MG63 (cell line): ENCODE measurements at regions not wholly inside any gene's neighbourhood (a gene's known extent, or its start where the extent isn't known, plus 50 kb on each side); places are given as distances from the start of the nearest gene placed in this dataset.

Experiments
- DNase-seq: peaks from one replicate; pipeline ENCODE4 v3.0.0-alpha.2; 2020
- H3K27me3 ChIP-seq: fragments of 250-450 bp; sonication (Bioruptor Pico); 2 replicates; pipeline ENCODE4 v1.5.1; 2020; ENCODE audit warnings: mild to moderate bottlenecking, moderate library complexity
- H3K36me3 ChIP-seq: fragments of 250-450 bp; sonication (Bioruptor Pico); 2 replicates; pipeline ENCODE4 v1.5.1; 2020; ENCODE audit warnings: mild to moderate bottlenecking, moderate library complexity
- H3K4me3 ChIP-seq: fragments of 250-450 bp; sonication (Bioruptor Pico); 2 replicates; pipeline ENCODE4 v1.5.1; 2020; ENCODE audit warnings: mild to moderate bottlenecking, moderate library complexity
- H3K9me3 ChIP-seq: fragments of 250-450 bp; sonication (Bioruptor Pico); 2 replicates; pipeline ENCODE4 v1.5.1; 2020; ENCODE audit warnings: mild to moderate bottlenecking, moderate library complexity

- H3K36me3 ChIP-seq, result no peaks in the 10 kb centered on the region
- no peaks in the 10 kb centered on the region for H3K9me3 ChIP-seq
- DNase-seq, result no peak
- no peak overlapping the region for H3K4me3 ChIP-seq
- H3K27me3 ChIP-seq, result no peaks in the 10 kb centered on the region
These were observed 55.0 kb downstream of the GPR6 start for GRCh38 chr6:110033101-110033500.

DNA sequence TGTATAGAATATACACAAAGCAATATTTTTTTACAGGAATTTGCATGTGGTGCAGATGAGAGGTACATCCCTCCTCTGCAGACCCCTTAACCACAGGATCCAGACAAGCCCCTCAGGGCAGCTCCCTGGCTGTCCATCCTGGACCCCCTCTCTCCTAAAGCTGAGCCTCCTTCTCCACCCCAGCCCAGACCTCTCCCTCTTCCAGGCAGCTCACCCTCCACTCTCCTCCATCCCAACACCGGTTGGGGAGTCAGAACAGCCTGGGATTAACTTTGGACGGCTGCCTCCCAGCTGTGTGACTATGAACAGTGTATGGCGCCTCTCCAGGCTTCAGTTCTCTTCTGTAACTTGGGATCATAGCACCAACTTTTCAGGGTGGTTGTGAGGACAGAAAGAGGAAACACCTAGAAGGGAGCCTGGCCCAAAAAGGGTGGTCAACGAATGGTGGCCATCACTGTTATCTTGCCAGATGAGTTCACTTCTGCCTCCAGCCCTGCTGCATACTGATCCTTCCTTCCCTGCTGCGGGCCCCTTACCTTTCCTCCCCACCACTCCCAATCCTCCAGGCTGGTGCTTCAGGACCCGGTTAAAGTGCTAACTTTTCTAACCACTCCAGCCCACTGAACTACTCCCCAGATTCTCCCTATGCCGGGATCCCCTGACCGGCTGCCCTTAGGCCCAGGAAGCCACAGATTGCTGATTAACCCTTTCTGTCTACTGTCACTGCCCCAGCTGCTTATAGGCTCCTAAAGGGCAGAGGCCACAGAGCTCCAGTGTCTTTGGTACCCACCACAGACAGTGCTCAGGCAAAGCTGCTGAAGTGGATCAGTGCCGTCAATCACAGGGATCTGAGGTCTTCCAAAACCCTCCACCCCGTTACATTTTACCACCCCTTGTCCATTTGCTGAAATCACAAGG lies 55.9 kb downstream of the GPR6 start:
- no peak for DNase-seq
- H3K4me3 ChIP-seq, result no peak overlapping the region
- no peaks in the 10 kb centered on the region for H3K27me3 ChIP-seq
- H3K9me3 ChIP-seq, result no peaks in the 10 kb centered on the region
- no peaks in the 10 kb centered on the region for H3K36me3 ChIP-seq

DNA sequence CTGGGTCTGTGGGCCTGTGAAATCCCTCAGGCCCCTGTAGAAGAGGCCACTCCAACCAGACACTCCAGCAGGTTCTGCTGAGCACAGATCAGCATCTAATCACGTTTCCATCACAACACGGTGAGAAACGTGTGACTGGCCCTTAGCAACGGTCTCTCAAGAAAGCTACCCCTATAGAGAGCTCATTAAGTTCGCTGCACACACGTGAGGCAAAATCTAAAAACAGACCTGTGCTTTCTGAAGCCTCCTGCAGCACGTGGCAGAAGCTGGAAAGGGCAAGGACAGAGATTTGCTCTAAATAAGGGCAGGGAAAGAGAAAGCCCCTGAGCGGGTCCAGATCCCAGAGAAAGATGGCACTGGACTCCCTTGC lies 56.5 kb downstream of the GPR6 start:
- Histone ChIP-seq H3K36me3 (no peaks in the 10 kb centered on the region), H3K9me3 (no peaks in the 10 kb centered on the region), H3K4me3 (no peak overlapping the region), H3K27me3 (no peaks in the 10 kb centered on the region)
- DNase-seq, result no peak

DNA sequence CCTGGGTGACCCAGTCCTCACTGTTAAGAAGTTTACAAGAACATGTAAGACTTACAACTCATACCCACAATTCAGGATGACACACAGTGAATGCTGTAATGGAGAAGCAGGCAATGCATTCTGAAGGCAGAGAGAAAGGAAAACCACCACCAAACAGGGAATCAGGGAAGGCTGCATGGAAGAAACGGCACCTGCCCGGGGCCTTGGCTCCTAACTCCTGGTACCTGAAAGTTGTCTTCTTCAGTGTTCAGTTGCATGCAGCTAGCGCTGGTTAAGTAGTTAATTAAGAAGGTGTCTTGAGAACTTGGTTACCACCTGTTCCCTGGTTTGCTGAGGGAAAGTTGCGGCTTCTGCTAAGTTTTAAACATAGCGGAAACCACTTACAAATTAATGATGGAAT lies 57.2 kb downstream of the GPR6 start:
- H3K36me3 ChIP-seq, result no peaks in the 10 kb centered on the region
- no peak for DNase-seq
- no peaks in the 10 kb centered on the region for H3K27me3 ChIP-seq
- no peak overlapping the region for H3K4me3 ChIP-seq
- H3K9me3 ChIP-seq, result no peaks in the 10 kb centered on the region

DNA sequence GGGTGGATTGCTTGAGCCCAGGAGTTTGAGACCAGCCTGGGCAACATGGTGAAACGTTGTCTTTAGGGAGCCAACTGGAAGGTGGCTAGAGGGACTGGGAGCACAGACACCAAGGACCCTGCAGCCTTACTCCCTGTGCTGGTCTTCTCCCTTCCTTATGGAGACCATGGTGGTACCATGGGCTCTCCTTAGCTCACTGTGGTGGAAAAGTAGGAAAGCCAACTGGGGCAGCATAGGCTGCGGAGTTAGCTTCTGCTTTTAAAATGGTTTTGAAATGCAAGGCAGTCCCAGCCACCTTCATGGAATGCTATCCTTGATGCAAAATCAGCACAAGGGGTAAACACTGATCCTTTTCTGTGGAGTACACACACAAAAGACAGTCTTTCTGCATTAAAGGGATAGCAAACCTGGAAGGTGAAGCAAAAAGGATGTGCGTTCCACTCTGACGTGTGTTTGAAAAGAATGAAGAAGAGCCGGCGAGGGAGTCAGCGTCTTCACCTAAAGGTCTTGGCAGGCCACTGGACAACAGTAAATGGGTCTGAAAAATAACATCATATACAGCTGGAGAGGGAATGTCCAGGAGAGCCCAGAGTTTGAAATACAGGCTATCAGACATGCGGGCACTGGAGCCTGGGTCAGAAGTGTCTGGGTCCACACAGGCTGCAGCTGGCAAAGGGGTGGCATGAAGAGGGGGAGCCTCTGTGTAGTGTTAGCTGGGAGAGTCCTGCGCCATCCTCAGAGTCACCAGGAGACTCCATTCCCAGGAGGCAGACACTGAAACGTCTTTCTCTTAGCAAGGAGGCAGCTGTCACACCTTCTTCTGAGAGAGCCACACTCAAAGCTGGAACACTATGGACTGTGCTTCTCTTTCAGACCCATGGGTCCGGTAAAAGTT lies 58.5 kb downstream of the GPR6 start:
- no peak overlapping the region for H3K4me3 ChIP-seq
- no peaks in the 10 kb centered on the region for H3K27me3 ChIP-seq
- no peak for DNase-seq
- H3K36me3 ChIP-seq, result no peaks in the 10 kb centered on the region
- H3K9me3 ChIP-seq, result no peaks in the 10 kb centered on the region

GRCh38 chr6:110037726-110038295 lies 59.7 kb downstream of the GPR6 start:
- Histone ChIP-seq H3K27me3 (no peaks in the 10 kb centered on the region), H3K9me3 (no peaks in the 10 kb centered on the region), H3K4me3 (no peak overlapping the region), H3K36me3 (no peaks in the 10 kb centered on the region)
- no peak for DNase-seq

DNA sequence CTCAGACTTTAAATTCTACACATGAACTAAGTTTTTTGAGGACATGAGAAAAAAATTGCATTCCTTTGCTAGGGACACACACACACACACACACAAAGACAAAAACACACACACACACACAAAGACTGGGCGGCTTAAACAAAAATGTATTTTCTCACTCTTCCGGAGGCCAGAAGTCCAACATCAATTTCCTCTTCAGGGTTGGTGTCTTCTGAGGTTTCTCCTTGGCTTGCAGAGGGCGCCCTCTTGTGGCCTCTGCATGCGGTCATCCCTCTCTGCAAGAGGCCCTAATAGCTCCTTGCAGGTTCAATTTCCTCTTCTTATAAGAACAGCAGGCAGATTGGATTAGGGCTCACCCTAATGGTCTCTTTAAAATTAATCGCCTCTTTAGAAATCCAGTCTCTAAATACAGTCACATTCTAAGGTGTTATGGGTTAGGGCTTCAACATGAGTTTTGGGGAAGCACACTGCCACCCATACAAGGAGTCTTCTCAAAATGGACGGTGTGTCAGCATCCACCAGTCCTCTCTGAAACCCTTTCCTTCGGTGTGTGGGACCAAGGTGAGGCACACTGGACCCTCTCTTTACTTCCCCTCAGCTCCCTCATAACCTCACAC lies 61.4 kb downstream of the GPR6 start:
- Histone ChIP-seq H3K9me3 (no peaks in the 10 kb centered on the region), H3K4me3 (no peak overlapping the region), H3K36me3 (no peaks in the 10 kb centered on the region), H3K27me3 (no peaks in the 10 kb centered on the region)
- DNase-seq, result peak; percentile 68

- no peak for DNase-seq
- no peak overlapping the region for H3K4me3 ChIP-seq
These were observed 61.9 kb downstream of the GPR6 start for GRCh38 chr6:110039981-110040383.

DNA sequence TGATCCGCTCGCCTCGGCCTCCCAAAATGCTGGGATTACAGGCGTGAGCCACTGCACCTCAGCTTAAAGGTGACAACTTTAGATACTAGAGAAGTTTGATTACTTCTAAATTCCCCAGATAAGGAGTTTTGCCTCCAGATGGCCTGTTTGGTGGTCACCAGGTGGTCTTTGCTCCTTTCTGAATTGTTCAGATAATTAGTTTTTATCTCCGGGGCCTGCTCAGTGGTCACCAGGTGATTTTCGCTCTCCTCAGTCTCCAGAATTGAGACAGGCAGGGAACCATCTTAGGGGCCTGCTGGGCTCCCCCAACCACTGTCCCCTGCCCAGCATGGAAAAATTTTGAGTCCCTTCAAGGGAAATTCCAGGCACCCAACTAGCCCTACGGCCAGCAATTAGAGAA lies 62.6 kb downstream of the GPR6 start:
- Histone ChIP-seq H3K36me3 (no peaks in the 10 kb centered on the region), H3K4me3 (no peak overlapping the region), H3K9me3 (no peaks in the 10 kb centered on the region), H3K27me3 (no peaks in the 10 kb centered on the region)
- no peak for DNase-seq

More at GRCh38 chr6:110039981-110040383, 61.9 kb downstream of the GPR6 start:
- Histone ChIP-seq H3K36me3 (no peaks in the 10 kb centered on the region), H3K27me3 (no peaks in the 10 kb centered on the region), H3K9me3 (no peaks in the 10 kb centered on the region)

- Histone ChIP-seq H3K9me3 (no peaks in the 10 kb centered on the region), H3K4me3 (no peak overlapping the region), H3K27me3 (no peaks in the 10 kb centered on the region), H3K36me3 (no peaks in the 10 kb centered on the region)
- DNase-seq, result no peak
These were observed 63.0 kb downstream of the GPR6 start for GRCh38 chr6:110041126-110041525.

- H3K9me3 ChIP-seq, result no peaks in the 10 kb centered on the region
- DNase-seq, result no peak
- no peaks in the 10 kb centered on the region for H3K36me3 ChIP-seq
- H3K27me3 ChIP-seq, result no peaks in the 10 kb centered on the region
- H3K4me3 ChIP-seq, result no peak overlapping the region
These were observed 63.7 kb downstream of the GPR6 start for GRCh38 chr6:110041830-110042229.

DNA sequence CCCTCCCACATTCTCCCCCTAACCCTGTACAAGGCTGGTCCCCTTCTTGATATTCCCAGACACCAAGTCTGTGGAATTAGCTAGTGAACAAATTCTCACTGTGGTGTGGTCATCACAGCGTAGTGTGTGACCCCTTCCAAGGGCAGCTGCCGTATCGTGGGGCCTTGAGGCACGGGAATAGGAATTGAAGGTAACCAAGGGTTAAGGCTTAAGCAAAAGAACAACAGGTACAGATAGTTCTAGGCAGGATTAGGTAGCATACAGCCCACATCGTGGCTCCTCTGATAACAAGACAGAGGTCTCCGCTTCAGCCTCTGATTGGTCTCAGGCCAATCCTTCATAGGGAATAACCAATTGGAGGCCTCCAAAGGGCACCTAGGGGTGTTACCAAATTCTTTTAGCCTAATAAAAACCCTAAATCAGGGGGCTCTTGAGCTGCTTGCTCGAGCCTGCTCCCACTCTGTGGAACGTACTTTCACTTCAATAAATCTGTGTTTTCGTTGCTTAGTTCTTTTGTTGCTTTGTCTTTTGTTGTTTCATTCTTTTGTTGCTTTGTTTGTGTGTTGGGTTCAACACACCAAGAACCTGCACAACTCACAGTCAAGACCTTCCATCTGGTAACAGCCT lies 64.7 kb downstream of the GPR6 start:
- no peaks in the 10 kb centered on the region for H3K27me3 ChIP-seq
- no peaks in the 10 kb centered on the region for H3K36me3 ChIP-seq
- no peak overlapping the region for H3K4me3 ChIP-seq
- H3K9me3 ChIP-seq, result no peaks in the 10 kb centered on the region
- no peak for DNase-seq

- no peaks in the 10 kb centered on the region for H3K9me3 ChIP-seq
- no peak overlapping the region for H3K4me3 ChIP-seq
- H3K27me3 ChIP-seq, result no peaks in the 10 kb centered on the region
- DNase-seq, result no peak
- H3K36me3 ChIP-seq, result no peaks in the 10 kb centered on the region
These were observed 65.4 kb downstream of the GPR6 start for GRCh38 chr6:110043366-110043994.

- no peaks in the 10 kb centered on the region for H3K27me3 ChIP-seq
- no peak for DNase-seq
- H3K4me3 ChIP-seq, result no peak overlapping the region
- H3K9me3 ChIP-seq, result no peaks in the 10 kb centered on the region
- H3K36me3 ChIP-seq, result no peaks in the 10 kb centered on the region
These were observed 66.0 kb downstream of the GPR6 start for GRCh38 chr6:110044096-110044495.

GRCh38 chr6:110044622-110045021 lies 66.5 kb downstream of the GPR6 start:
- Histone ChIP-seq H3K9me3 (no peaks in the 10 kb centered on the region), H3K27me3 (no peaks in the 10 kb centered on the region), H3K36me3 (no peaks in the 10 kb centered on the region), H3K4me3 (no peak overlapping the region)
- DNase-seq, result no peak

DNA sequence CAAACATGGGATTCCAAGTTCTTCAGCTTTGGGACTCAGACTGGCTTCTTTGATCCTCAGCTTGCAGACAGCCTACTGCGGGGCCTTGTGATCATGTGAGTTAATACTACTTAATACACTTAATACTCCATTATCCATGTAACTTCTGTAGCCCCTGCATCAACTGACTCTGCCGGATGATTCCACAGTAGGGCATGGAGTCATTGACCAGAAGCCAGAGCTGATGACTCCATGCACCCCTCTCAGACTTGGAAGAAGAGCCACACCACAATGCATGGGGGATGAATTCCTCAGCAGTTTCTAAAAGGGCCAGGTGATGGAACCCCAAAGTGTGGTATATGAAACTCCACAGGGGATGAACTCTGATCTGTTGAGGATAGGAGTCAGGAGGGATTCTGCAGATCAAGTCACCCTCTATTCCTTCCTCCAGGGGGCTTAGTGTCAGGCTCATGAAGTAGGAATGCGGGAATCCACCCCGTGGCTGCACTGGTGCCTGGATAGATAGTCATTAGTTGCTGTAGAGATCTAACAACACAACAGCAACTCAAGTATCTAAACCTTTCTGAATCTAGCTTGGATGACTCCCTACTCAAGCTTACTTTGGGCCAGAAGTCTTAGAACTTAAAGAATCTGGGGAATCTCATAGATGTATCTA lies 70.2 kb downstream of the GPR6 start:
- H3K27me3 ChIP-seq, result peaks cover 2% of the 10 kb centered on the region; the same call in 1 of the 2 replicates
- H3K9me3 ChIP-seq, result no peaks in the 10 kb centered on the region
- no peaks in the 10 kb centered on the region for H3K36me3 ChIP-seq
- no peak for DNase-seq
- H3K4me3 ChIP-seq, result no peak overlapping the region
